ENCODE measurements at regions not wholly inside any gene's neighbourhood (a gene's known extent, or its start where the extent isn't known, plus 50 kb on each side); places are given as distances from the start of the nearest gene placed in this dataset.

DNA sequence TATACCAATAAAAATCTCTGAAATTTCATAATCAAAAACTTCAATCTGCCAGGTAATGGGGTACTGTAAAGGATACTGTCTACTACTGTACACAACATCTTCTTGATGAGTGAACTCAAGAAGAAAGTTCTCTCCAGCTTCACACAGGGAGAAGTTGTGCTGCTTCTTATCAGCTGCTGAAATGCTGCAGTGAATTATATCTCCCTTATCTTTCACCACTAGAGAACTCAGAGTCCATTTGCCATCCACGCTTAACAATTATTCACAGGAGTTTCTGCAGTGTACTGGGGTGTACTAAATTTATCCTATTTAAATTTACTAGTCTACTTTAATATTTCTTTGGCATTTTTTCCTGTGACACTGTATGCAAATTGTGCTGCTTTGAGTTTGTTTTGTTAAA, 384.8 kb downstream of the TFAP2B start:
- no peak for TF ChIP-seq CTCF (IDR thresholded peaks at IDR 0.05; ENCODE audit: insufficient read depth, low read depth, low read length)
- TF ChIP-seq EZH2 (IDR thresholded peaks at IDR 0.05; ENCODE audit: insufficient read depth, low read length) = no peak
